A549 (cell line): ENCODE measurements at regions not wholly inside any gene's neighbourhood (a gene's known extent, or its start where the extent isn't known, plus 50 kb on each side); places are given as distances from the start of the nearest gene placed in this dataset.

ENCODE experiments used
- ATAC-seq, 2 experiments: fragments of 200-7000 bp in 1 of 2; fragments of >200 bp in 1 of 2; cut with Nextera tagmentation in 1 of 2; cut with Tn5 transposase in 1 of 2; 3 replicates each; pipeline versions ENCODE4 v1.8.0 to v1.9.1; 2018 to 2020; ENCODE audit warnings: mild to moderate bottlenecking in 1 of 2, moderate library complexity in 1 of 2
- CTCF ChIA-PET: fragments of 300-600 bp; sonication (Branson Sonifier 250); formaldehyde crosslinking; extraction: SDS; loops from one replicate; lab custom pipeline; 2021; ENCODE audit warnings: antibody characterized with exemption, inconsistent platforms; lab: Yijun Ruan, JAX
- POLR2A ChIA-PET: fragments of 350-600 bp; formaldehyde crosslinking; extraction: SDS; loops from one replicate; lab custom pipeline; 2021; ENCODE audit warnings: antibody characterized with exemption, inconsistent platforms; lab: Yijun Ruan, JAX
- DNase-seq, 2 experiments: peaks; one replicate each; pipeline versions ENCODE4 v3.0.0 to v3.0.0-alpha.2; 2011 to 2016; ENCODE audit warnings: low read depth in 1 of 2, low spot score in 1 of 2
- FAIRE-seq: peaks from 2 replicates; lab custom pipeline; 2011; peaks lifted over from hg19 to GRCh38; lab: Jason Lieb, UNC
- H3K27ac ChIP-seq, 2 experiments: fragments of >200 bp; sonication (Bioruptor Twin); formaldehyde crosslinking; 3 replicates each; pipeline ENCODE4 v1.5.1; 2016 to 2017
- H3K4me1 ChIP-seq: fragments of >200 bp; sonication (Bioruptor Twin); formaldehyde crosslinking; 3 replicates; pipeline ENCODE4 v1.6.1; 2016
- H3K4me2 ChIP-seq: fragments of >200 bp; sonication (Bioruptor Twin); formaldehyde crosslinking; 3 replicates; pipeline ENCODE4 v1.6.1; 2016
- H3K4me3 ChIP-seq: fragments of >200 bp; sonication (Bioruptor Twin); formaldehyde crosslinking; 3 replicates; pipeline ENCODE4 v1.5.1; 2016
- H3K9me3 ChIP-seq: fragments of >200 bp; sonication (Bioruptor Twin); formaldehyde crosslinking; 3 replicates; pipeline ENCODE4 v1.6.1; 2016
- BHLHE40 ChIP-seq: IDR thresholded peaks from 2 replicates; pipeline ENCODE4 v1.6.1; 2012; ENCODE audit warnings: low read depth, low read length, inconsistent platforms
- HDAC2 ChIP-seq: fragments of 200-600 bp; sonication (generic); IDR thresholded peaks from 2 replicates; pipeline ENCODE4 v1.6.1; 2016
- HEYL ChIP-seq: fragments of 250-450 bp; sonication (Bioruptor Pico); IDR thresholded peaks from 2 replicates; pipeline ENCODE4 v1.8.0; 2021; ENCODE audit warnings: mild to moderate bottlenecking, moderate library complexity
- JUNB ChIP-seq: fragments of >200 bp; sonication (Bioruptor Twin); formaldehyde crosslinking; IDR thresholded peaks from 2 replicates; pipeline ENCODE4 v1.6.1; 2016
- KDM1A ChIP-seq: fragments of 200-600 bp; sonication (generic); IDR thresholded peaks from 2 replicates; pipeline ENCODE4 v1.6.1; 2016; ENCODE audit warnings: low read depth, mild to moderate bottlenecking
- MYC ChIP-seq: IDR thresholded peaks from 2 replicates; pipeline ENCODE4 v1.6.1; 2012; ENCODE audit warnings: mild to moderate bottlenecking, inconsistent platforms, low read length, improper control_type of control experiment, borderline replicate concordance
- RAD21 ChIP-seq, 2 experiments: fragments of >200 bp in 1 of 2; sonication (Bioruptor Twin) in 1 of 2; formaldehyde crosslinking in 1 of 2; IDR thresholded peaks in 1 of 2; conservative IDR thresholded peaks in 1 of 2; 2 replicates in 1 of 2; 3 replicates in 1 of 2; pipeline ENCODE4 v1.6.1; 2012 to 2018; ENCODE audit warnings: inconsistent platforms in 1 of 2
- RARB ChIP-seq: fragments of 250-450 bp; sonication (Bioruptor Pico); IDR thresholded peaks from 2 replicates; pipeline ENCODE4 v1.8.0; 2021; ENCODE audit warnings: mild to moderate bottlenecking, moderate library complexity
- SMC3 ChIP-seq: fragments of >200 bp; sonication (Bioruptor Twin); formaldehyde crosslinking; IDR thresholded peaks from 3 replicates; pipeline ENCODE4 v1.6.1; 2018; ENCODE audit warnings: inconsistent platforms
- ZFP36 ChIP-seq: fragments of 450-650 bp; IDR thresholded peaks from 2 replicates; pipeline ENCODE4 v1.6.1; 2014; ENCODE audit warnings: borderline replicate concordance; ENCODE audit not compliant: partially characterized antibody
- ZSCAN20 ChIP-seq: fragments of 250-450 bp; sonication (Bioruptor Pico); IDR thresholded peaks from 2 replicates; pipeline ENCODE4 v1.8.0; 2022; ENCODE audit warnings: mild to moderate bottlenecking, moderate library complexity
- WGBS: methylation state at CpG from one replicate; pipeline ENCODE4 v1.1.6; 2017; ENCODE audit errors: missing lambda C conversion rate; 5-methylcytosine and 5-hydroxymethylcytosine counted together
- TF ChIP-seq, protein P1 (sequence below): fragments of 200-600 bp; sonication (generic); IDR thresholded peaks from 2 replicates; pipeline ENCODE4 v1.6.1; 2016; ENCODE audit warnings: antibody characterized with exemption, mild to moderate bottlenecking, moderate library complexity
- TF ChIP-seq, protein P2 (sequence below): IDR thresholded peaks from 2 replicates; pipeline ENCODE4 v1.6.1; 2012
- TF ChIP-seq, protein P3 (sequence below): fragments of >200 bp; sonication (Bioruptor Twin); formaldehyde crosslinking; IDR thresholded peaks from 2 replicates; pipeline ENCODE4 v1.6.1; 2016
- TF ChIP-seq, protein P4 (sequence below): fragments of >200 bp; sonication (Bioruptor Twin); formaldehyde crosslinking; IDR thresholded peaks from 3 replicates; pipeline ENCODE4 v1.5.1; 2016
- TF ChIP-seq, protein P5 (sequence below): fragments of 450-650 bp; IDR thresholded peaks from 2 replicates; pipeline ENCODE4 v1.6.1; 2014; ENCODE audit warnings: antibody characterized with exemption

DNA sequence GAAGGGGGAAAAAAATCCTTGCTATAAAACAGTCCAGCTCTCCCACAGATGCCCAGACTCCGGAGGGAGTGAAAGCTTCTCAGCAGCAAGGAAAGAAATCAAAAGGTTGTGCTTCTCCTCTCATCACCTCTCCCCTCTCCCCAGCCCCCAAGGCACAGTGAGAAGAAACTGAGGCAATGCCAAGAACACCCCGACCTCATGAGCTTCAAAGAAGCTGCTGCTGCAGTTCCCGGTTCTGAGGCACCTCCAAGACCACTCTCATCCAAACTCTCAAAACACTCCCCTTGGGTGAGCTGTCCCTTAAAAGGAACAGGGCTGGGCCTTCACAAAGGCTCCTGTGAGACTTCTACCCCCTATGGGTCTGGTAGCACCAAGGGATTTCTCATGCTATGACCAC is 62.0 kb upstream of the KLF7 start (continued):
- TF ChIP-seq RARB (CRISPR knock-in tag) (no peak), KDM1A (no peak)

DNA sequence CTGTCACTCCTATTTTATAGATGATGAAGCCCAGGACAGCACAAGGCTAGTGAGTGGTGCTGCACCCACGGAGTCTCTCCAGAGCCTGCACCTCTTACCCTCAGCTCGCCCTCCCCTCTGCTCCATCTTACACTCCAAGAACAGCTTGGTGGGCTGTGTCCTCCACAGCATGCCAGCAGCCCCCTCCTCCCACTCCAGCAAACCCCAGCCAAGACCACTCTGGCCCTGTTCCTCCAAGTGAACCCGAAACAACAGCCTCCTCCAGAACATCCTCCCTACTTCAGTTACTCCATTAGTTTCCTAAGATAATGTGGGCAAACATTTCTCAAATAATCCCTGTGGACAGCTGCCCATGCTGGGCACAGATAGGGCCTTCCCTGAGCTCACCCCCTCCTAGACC is 62.7 kb upstream of the KLF7 start:
- 80% methylated on average over 3 of the region's 3 CpGs for WGBS
- CTCF ChIA-PET, result interaction anchor here (2.5 kb wide), 1 partner anchor 8 kb away, joined by 5 read pairs; no protein-coding TSS in a partner anchor
- POLR2A ChIA-PET, result no interaction called here
- peaks cover 8% of the 10 kb centered on the region for H3K4me1 ChIP-seq
- H3K27ac ChIP-seq, result no peak overlapping the region
- no peak overlapping the region for H3K4me2 ChIP-seq
- no peak for ATAC-seq
- no peak for FAIRE-seq
- no peaks in the 10 kb centered on the region for H3K9me3 ChIP-seq
- H3K4me3 ChIP-seq, result no peak overlapping the region
- TF ChIP-seq MYC (no peak), BHLHE40 (no peak), JUNB (no peak), HDAC2 (no peak)
- TF ChIP-seq, protein P1, sequence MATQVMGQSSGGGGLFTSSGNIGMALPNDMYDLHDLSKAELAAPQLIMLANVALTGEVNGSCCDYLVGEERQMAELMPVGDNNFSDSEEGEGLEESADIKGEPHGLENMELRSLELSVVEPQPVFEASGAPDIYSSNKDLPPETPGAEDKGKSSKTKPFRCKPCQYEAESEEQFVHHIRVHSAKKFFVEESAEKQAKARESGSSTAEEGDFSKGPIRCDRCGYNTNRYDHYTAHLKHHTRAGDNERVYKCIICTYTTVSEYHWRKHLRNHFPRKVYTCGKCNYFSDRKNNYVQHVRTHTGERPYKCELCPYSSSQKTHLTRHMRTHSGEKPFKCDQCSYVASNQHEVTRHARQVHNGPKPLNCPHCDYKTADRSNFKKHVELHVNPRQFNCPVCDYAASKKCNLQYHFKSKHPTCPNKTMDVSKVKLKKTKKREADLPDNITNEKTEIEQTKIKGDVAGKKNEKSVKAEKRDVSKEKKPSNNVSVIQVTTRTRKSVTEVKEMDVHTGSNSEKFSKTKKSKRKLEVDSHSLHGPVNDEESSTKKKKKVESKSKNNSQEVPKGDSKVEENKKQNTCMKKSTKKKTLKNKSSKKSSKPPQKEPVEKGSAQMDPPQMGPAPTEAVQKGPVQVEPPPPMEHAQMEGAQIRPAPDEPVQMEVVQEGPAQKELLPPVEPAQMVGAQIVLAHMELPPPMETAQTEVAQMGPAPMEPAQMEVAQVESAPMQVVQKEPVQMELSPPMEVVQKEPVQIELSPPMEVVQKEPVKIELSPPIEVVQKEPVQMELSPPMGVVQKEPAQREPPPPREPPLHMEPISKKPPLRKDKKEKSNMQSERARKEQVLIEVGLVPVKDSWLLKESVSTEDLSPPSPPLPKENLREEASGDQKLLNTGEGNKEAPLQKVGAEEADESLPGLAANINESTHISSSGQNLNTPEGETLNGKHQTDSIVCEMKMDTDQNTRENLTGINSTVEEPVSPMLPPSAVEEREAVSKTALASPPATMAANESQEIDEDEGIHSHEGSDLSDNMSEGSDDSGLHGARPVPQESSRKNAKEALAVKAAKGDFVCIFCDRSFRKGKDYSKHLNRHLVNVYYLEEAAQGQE, result no peak
- TF ChIP-seq, protein P2, sequence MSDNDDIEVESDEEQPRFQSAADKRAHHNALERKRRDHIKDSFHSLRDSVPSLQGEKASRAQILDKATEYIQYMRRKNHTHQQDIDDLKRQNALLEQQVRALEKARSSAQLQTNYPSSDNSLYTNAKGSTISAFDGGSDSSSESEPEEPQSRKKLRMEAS, result no peak
- DNase-seq, result no peak

DNA sequence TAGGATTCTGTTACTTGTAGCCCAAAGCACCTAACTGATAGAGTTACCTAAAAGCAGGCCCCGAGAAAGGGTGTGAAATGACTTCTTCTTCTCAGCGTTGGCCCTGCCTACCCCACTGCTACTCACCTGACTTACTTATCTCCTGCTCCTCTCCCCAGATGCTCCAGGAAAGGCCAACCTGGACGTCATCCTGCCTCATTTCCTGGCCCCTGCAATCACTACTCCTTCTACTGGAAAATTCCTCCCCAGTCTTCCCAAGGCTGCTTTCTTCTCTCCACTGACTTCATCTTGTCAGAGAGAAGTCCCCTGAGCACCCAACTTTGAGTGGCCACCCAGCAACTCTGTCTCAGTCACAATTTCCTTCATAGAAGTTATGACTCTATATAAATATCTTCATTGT is 63.4 kb upstream of the KLF7 start:
- H3K4me3 ChIP-seq, result no peak overlapping the region
- no peaks in the 10 kb centered on the region for H3K9me3 ChIP-seq
- H3K4me1 ChIP-seq, result peaks cover 8% of the 10 kb centered on the region
- ChIA-PET POLR2A (no interaction called here), CTCF (no interaction called here)
- H3K4me2 ChIP-seq, result peak overlapping the region; percentile 20; the same call in 1 of the 3 replicates
- 46% methylated on average over 3 of the region's 3 CpGs for WGBS
- FAIRE-seq (no peak), DNase-seq (no peak), ATAC-seq (peak in 1 of 2 experiments; percentile 17; a peak in 1 of 6 replicates)
- H3K27ac ChIP-seq, result no peak overlapping the region
- TF ChIP-seq, protein P3, sequence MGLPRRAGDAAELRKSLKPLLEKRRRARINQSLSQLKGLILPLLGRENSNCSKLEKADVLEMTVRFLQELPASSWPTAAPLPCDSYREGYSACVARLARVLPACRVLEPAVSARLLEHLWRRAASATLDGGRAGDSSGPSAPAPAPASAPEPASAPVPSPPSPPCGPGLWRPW, result no peak

DNA sequence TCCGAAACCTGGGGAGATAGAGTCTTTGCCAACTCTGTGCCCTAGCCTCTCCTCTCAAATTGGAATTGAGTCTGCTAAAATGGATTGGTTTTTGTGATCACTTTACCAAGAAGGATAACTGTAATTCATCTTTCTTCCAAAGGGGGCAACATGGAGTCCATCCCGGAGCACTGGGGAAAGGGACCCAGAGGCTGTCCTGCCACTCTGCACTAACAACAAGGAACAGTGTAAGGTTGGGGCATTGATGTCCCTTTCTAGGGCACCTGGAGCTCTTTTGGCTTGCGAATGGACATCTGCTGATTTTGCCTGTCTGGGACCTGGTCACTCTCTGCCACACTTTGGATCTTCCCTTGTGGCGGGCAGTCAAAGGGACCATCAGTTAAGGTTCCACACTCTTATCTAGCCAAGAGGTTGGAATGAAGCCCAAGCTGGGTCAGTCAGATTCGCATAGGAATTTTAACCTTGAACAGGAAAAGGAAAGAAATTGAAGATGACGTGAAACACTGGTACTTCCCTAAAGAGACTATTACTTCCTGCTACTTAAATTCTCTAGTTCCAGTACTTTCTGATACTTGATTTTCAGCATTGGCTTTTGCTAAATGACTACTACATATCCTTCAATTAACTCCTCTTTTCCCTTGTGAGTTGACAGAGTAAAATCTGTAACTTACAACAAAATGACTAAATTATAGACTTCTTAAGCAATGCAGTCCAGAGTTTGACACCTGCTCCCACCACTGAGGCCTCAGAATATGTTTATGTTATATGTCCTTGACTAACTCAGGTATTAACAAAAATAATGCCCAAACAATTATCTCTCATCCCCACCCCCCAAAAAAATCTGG is 64.7 kb upstream of the KLF7 start:
- no peak overlapping the region for H3K4me2 ChIP-seq
- peaks cover 8% of the 10 kb centered on the region for H3K4me1 ChIP-seq
- H3K9me3 ChIP-seq, result no peaks in the 10 kb centered on the region
- POLR2A ChIA-PET, result no interaction called here
- DNase-seq (peak; percentile 28 to 35), FAIRE-seq (no peak), ATAC-seq (peak; percentile 70 to 86; a peak in 4 of 6 replicates)
- CTCF ChIA-PET, result interaction anchor here (1.1 to 1.4 kb wide), 3 partner anchors 15 to 243 kb away, joined by 3 to 4 read pairs (median 3); no protein-coding TSS in a partner anchor
- TF ChIP-seq, protein P4, sequence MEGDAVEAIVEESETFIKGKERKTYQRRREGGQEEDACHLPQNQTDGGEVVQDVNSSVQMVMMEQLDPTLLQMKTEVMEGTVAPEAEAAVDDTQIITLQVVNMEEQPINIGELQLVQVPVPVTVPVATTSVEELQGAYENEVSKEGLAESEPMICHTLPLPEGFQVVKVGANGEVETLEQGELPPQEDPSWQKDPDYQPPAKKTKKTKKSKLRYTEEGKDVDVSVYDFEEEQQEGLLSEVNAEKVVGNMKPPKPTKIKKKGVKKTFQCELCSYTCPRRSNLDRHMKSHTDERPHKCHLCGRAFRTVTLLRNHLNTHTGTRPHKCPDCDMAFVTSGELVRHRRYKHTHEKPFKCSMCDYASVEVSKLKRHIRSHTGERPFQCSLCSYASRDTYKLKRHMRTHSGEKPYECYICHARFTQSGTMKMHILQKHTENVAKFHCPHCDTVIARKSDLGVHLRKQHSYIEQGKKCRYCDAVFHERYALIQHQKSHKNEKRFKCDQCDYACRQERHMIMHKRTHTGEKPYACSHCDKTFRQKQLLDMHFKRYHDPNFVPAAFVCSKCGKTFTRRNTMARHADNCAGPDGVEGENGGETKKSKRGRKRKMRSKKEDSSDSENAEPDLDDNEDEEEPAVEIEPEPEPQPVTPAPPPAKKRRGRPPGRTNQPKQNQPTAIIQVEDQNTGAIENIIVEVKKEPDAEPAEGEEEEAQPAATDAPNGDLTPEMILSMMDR, result peak; percentile 29; the same call in 1 of the 3 replicates
- TF ChIP-seq ZFP36 (no peak), ZSCAN20 (CRISPR knock-in tag) (no peak), MYC (no peak), RAD21 (conservative IDR thresholded peaks at IDR 0.05 in 1 of 2, IDR thresholded peaks at IDR 0.05 in 1 of 2) (peak in 1 of 2 experiments; percentile 32; a peak in 1 of 5 replicates), SMC3 (0 out of 3 replicates have a peak, but pooled peaks have one; percentile 13), HEYL (CRISPR knock-in tag) (no peak)
- TF ChIP-seq, protein P5, sequence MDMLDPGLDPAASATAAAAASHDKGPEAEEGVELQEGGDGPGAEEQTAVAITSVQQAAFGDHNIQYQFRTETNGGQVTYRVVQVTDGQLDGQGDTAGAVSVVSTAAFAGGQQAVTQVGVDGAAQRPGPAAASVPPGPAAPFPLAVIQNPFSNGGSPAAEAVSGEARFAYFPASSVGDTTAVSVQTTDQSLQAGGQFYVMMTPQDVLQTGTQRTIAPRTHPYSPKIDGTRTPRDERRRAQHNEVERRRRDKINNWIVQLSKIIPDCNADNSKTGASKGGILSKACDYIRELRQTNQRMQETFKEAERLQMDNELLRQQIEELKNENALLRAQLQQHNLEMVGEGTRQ, result no peak
- H3K4me3 ChIP-seq, result no peak overlapping the region
- WGBS, result 69% methylated on average over 6 of the region's 6 CpGs
- H3K27ac ChIP-seq, result no peak overlapping the region
